GM21576 (cell line): ENCODE measurements at regions not wholly inside any gene's neighbourhood (a gene's known extent, or its start where the extent isn't known, plus 50 kb on each side); places are given as distances from the start of the nearest gene placed in this dataset.
"Not testable (repeated sequence)": the region's sequence is repeated elsewhere in the genome, so short reads cannot be mapped to it uniquely, and the experiment has no call there.

Source experiments
- ATAC-seq: cut with Tn5 transposase; IDR thresholded peaks from one replicate; pipeline ENCODE4 v1.9.1; 2021; ENCODE audit warnings: mild to moderate bottlenecking, moderate library complexity; ENCODE audit not compliant: unreplicated experiment

- no peak for ATAC-seq
These were observed 109.4 kb upstream of the CCN2 start for GRCh38 chr6:132060591-132060990.

GRCh38 chr6:132058975-132059374 lies 107.8 kb upstream of the CCN2 start:
- no peak for ATAC-seq

- ATAC-seq: no peak
These were observed 103.4 kb upstream of the CCN2 start for GRCh38 chr6:132054525-132054924.

DNA sequence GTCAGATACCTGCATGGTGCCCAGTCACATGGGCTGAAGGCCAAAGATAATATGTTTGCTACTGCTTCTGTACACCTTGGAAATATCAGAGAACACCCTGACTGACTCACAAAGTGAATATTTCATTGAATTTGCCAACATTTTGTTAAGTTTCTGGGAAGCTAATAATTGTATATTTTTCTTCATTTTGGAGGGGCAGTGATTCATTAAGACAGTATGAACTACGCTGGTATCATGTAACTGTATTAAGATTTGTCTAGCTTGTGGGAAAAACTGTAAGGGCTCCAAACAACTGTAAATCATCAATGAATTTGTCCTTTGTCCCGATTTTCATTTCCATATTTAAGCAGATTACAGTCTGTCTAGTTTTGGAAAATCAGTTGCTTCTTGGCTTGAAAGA lies 102.3 kb upstream of the CCN2 start:
- no peak for ATAC-seq

GRCh38 chr6:132052096-132052495 lies 100.9 kb upstream of the CCN2 start:
- ATAC-seq: no peak

DNA sequence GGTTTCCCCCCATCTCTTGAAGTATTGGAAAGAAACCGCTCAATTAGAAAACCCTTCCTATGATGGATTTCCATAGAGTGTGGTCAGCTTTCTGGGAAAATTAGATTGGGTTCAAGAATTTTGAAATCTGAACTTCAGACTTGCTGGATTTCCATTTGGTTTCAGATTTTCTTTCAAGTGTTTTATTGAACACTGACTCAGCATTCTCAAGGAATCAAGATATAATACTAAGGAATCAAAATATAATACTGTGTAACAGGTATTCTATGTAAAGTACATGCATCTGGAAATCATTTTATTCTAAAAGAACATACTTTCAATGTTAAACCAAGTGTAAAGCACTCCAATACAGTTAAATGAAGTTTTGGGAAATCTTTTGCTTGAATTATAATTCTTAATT lies 94.7 kb upstream of the CCN2 start:
- no peak for ATAC-seq

DNA sequence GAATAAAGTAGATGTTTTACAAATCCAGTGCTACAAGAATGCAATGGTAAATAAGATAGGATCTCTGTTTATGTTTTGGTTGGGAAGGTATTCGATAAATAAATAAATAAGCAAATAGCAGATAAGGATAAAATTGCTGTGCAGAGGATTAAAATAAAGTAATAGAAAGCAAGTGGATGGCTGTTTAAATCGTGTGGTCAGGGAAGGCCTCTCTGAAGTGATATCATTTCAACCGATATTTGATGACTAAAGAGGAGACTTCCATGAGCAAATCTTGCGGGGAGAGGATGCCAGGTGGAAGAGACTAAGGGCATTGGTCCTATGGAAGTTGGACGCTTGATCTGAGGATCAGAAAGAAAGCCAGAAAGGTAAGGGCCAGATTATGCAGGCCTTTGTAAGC lies 92.0 kb upstream of the CCN2 start:
- no peak for ATAC-seq

DNA sequence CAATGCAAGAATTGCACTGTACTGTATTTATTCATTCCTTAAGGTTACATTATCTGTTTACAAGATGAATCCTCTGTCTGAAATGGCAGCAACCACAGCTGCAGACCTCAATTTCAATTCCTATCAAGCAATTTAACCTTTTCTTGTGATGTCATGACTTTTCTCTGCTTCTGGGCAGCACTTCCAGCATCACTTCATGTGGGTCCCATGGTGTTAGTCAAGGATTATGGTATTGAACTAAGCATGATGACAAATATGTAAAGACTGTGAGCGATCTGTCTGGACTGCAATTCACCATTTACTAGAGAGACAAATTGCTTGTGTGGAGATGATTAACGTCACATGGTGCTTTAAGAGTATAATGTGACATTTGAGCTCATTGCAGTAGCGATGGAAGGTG lies 90.5 kb upstream of the CCN2 start:
- no peak for ATAC-seq

- no peak for ATAC-seq
These were observed 76.9 kb upstream of the CCN2 start for GRCh38 chr6:132028029-132028428.

- no peak for ATAC-seq
These were observed 74.3 kb upstream of the CCN2 start for GRCh38 chr6:132025468-132025867.

- no peak for ATAC-seq
These were observed 72.3 kb upstream of the CCN2 start for GRCh38 chr6:132023490-132023889.

DNA sequence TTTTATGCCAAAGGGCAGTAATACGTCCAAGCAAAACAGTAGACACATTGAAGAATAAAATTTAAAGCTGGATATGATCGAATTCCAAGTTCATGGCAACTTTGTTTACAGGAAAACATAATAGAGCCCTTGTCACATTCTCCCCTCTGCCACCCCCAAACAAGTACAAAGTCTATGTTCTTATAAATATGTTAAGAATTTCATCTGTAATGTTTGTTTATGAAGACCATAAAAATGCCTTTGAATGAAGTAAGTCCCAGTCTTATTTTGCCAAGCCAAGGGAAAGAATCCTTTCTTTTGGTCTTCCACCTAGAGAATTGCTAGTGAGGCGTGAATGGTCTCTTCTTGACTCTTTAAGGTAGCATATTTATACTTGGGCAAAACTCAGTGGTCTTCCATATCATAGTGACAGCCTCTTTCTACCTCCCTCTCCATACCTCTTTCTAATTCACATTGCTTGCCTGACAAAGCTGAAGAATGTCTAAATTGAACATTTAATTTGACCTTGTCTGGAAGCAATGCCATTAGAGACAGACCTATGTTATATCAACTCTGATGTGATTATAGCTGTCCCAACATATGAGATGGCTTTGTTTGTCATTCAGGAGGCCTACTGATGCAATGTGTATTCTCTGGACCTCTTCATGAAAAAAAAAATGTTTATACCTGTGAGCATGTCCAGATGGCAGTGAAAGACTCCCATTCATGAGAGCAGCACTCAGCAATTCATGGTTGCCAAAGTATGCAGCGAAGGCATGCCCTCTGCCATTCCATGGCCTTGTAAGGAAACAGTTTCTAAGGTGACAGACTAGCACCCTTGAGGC lies 70.6 kb upstream of the CCN2 start:
- no peak for ATAC-seq

DNA sequence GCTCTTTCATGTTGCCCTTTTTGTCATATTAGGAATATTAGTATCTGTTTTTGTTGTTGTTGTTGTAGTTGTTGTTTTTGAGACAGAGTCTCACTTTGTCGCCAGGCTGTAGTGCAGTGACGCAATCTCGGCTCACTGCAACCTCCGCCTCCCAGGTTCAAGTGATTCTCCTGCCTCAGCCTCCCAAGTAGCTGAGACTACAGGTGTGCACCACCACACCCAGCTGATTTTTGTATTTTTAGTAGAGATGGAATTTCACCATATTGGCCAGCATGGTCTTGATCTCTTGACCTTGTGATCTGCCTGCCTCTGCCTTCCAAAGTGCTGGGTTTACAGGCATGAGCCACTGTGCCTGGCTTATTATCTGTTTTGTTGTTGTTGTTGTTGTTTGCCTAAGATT lies 69.7 kb upstream of the CCN2 start:
- ATAC-seq: not testable (repeated sequence)

GRCh38 chr6:132020138-132020581 lies 69.0 kb upstream of the CCN2 start:
- no peak for ATAC-seq

DNA sequence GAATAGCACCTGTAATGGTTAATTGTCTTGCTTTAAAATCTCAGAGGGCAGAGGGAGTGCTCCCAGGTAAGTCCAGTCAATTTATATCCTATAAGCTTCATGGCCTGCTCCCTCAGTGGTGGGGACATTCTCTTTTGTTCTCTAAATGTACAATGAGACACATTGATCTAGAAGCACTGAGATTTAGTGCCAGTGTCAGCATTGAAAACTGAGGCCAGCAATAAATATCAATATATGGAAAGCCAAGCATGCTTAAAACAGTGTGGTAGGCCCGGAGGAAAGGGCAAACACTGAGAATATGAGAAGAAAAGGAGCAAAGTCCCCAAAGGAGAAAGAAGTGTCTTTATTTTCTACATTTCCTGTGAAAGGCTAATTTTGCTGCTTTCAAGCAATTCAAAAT lies 68.4 kb upstream of the CCN2 start:
- no peak for ATAC-seq

GRCh38 chr6:132017942-132018341 lies 66.8 kb upstream of the CCN2 start:
- ATAC-seq: no peak

GRCh38 chr6:132016396-132016795 lies 65.2 kb upstream of the CCN2 start:
- ATAC-seq: no peak

- no peak for ATAC-seq
These were observed 60.4 kb upstream of the CCN2 start for GRCh38 chr6:132011582-132011981.

- no peak for ATAC-seq
These were observed 58.0 kb upstream of the CCN2 start for GRCh38 chr6:132009175-132009574.

GRCh38 chr6:132007474-132008190 lies 56.5 kb upstream of the CCN2 start:
- ATAC-seq: no peak

DNA sequence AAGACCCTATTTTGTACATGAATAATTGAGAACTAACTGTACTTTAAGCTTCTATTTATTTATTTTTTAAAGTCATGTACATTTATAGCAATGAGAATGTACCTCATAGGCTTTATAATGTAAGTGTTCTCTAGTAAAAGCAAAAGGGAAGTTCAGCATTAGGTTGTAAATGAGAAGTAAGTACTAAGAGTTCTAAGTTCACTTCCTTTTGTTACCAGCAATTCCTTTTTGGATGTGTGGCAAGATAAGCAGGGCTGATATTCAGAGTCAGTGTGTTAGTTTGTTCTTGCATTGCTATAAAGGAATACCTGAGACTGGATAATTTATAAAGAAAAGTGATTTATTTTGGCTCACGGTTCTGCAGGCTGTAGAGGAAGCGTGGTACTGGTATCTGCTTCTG lies 54.0 kb upstream of the CCN2 start:
- ATAC-seq: no peak

- ATAC-seq: no peak
These were observed 53.5 kb upstream of the CCN2 start for GRCh38 chr6:132004668-132005067.
